GM10847 (cell line): ENCODE measurements at regions not wholly inside any gene's neighbourhood (a gene's known extent, or its start where the extent isn't known, plus 50 kb on each side); places are given as distances from the start of the nearest gene placed in this dataset.

Source experiments
- POLR2A ChIP-seq: IDR thresholded peaks from 2 replicates; pipeline ENCODE4 v1.6.1; 2011; ENCODE audit not compliant: insufficient read length; ENCODE audit errors: extremely low read depth

GRCh38 chr14:101361451-101362433 is 199.6 kb upstream of the DIO3 start:
- no peak for TF ChIP-seq POLR2A

GRCh38 chr14:101362529-101363260 is 198.6 kb upstream of the DIO3 start:
- no peak for TF ChIP-seq POLR2A

DNA sequence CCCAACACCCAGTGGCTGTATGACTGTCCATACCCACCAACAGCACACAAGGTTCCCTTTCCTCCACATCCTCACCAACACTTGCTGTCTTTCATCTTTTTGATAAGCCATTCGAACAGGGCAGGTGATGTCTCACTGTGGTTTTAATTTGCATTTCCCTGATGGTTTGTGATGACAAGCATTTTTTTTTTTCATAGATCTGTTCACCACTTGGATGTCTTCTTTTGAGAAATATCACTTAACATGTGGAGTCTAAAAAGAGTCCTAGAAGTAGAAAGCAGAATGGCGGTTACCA is 198.1 kb upstream of the DIO3 start:
- TF ChIP-seq POLR2A = no peak

GRCh38 chr14:101363880-101364391 is 197.4 kb upstream of the DIO3 start:
- TF ChIP-seq POLR2A = no peak

DNA sequence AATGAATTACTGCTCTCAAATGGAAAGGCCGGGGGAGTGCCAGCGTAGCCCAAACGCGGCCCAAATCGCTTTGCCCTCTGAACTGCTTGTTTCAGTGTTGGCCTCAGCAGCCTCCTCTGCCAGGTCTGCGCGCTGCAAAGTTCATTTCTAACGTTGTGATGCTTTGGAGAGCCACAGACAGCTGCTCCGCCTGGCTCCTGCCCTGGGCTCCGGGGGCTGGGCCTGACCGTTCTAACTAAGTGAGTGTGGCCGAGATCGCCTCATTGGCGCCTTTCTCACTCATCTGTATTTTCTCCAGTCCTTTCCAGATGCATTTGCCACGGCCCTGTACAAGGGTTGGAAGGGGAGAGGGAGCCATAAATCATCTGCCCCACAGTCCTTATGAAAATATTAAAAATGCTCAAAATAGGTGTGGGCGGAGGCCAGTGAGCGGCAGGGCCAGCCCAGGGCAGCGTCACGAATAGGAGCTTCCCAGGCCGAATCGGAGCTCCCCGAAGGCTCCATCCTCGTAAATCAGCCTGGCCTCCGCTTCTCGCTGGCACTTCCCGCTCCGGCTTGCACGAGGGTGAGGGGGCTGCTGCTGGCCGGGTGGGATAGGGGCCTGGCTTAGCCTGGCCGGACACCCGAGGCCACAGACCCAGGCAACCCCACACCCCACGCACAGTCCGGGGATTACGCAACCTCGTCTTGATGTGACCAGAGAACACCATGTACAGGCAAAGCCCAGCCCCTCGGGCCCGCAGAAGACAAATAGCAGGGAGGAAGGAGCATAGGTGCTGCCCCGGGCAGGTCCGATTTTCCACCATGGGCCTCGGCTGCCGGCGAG is 196.6 kb upstream of the DIO3 start:
- TF ChIP-seq POLR2A = no peak

DNA sequence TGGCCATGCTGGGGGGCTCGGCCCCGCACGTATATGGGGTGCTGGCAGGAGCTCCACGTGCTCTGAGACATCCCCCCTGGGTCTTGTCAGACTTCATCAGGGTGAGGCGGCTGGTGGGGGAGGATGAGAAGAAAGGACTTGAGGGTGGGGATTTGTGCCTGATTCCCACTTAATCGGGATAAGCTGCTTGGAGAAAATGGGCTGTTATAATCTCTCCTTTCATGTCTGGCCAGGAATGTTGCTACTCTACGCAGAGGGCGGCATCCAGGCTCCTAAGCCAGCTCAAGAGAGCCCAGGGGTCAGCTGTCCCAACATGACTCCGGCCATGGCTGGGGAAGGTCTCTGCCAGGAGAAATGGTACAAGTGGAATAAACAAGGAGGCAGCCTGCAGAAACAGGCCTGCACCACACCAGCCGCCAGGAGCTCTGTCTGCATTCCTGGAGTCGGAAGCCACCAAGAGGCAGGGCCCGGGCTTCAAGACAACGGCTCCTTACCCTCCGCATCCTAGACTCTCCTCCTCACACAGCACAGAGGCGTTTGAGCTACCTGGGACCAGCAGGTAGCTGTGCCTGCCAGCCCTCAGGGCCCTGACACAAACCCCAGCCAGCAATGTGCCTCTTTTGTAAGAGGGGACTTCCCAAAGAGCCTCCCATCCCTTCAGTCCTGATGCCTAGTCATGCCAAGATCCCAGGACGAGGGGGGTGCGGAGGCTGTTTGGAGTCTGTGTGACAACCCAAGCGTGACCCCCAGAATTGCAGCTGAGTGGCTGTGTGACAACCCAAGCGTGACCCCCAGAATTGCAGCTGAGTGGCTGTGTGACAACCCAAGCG is 195.8 kb upstream of the DIO3 start:
- TF ChIP-seq POLR2A = no peak

GRCh38 chr14:101367421-101368261 is 193.7 kb upstream of the DIO3 start:
- no peak for TF ChIP-seq POLR2A

GRCh38 chr14:101368629-101369028 is 192.7 kb upstream of the DIO3 start:
- no peak for TF ChIP-seq POLR2A

GRCh38 chr14:101369194-101369915 is 191.9 kb upstream of the DIO3 start:
- TF ChIP-seq POLR2A = no peak

DNA sequence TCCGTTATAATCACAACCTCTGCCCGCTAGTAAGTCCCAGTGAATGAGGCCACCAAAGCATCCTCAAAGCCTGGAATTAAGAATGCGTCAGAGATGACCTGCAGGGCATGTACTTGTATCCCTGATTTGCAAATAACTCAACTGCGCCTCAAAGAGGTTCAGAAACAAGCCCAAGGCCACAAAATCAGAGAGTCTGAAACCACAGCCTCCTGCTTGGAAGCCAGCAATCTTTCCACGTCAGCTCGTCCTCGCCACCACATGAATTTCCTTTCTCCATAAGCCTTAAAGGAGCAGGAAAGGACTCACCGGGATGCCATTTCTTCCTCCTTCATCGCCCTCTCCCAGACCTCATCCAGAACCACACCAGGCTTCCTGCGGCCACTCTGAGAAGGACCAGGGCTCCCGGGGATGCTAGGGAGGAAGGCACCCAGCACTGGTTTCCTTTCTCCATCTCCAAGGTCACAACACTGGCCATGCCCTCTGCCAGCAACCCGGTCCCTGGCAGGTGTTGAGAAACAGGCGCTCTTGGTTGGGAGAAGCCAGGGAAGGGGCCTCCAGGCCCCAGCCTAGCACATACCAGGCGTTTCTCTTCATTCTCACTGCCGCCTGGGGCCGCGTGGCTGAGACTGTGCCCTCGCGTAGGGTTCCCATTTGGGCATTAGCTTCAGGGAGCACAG is 191.2 kb upstream of the DIO3 start:
- TF ChIP-seq POLR2A = no peak

DNA sequence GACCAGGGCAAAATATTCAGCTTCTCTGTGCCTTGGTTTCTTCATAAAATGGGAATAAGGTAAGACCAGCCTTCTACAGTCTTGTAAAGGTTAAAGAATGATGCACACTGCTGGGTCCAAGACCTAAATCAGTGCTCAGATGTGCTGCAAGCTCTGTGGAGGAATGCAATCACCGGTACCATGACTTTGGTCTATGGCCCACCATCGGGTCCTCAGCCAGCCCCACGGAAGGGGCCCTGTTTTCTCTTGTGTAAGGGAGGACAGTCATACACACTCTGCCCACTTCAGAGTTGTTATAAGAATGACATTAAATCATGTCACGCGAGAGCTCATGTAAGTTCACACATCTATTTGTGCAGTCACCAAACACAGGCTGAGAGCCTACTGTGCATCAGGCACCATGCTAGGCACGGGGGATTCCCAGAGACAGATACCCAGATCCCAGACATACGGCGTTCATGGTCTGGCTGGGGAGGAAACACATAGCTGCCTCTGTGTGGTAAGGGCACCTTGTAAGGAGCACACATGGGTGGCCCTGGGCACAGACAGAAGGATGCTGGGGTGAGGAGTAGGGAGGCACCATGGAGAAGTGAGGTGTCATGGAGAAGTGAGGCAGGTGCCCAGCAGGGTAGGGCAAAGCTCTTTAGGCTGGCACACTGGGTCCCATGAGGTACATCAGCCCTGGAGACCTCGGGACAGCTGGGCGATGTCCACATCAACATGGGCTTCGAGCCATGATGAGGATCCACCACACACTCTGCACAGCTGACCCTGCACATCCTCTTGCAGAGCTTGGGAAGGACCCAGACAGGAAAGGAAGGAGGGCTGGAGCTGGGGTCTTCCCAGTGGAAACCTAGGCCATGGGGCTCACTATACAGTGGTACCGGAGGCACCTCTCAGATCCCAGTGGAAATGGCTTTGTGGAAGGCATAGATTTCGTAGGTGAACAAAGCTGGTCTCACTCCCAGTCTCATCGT is 190.4 kb upstream of the DIO3 start:
- no peak for TF ChIP-seq POLR2A
